ENCODE measurements at regions not wholly inside any gene's neighbourhood (a gene's known extent, or its start where the extent isn't known, plus 50 kb on each side); places are given as distances from the start of the nearest gene placed in this dataset.
A peak's percentile ranks its signal among the peaks of the same experiment; 100 is the strongest.

- no peak for DNase-seq
Observed at GRCh38 chrX:45765281-45765680, 564.6 kb upstream of the DIPK2B start.

GRCh38 chrX:45762699-45763647, 562.3 kb upstream of the DIPK2B start:
- DNase-seq: no peak

- no peak for DNase-seq
Observed at GRCh38 chrX:45761920-45762319, 561.2 kb upstream of the DIPK2B start.

DNA sequence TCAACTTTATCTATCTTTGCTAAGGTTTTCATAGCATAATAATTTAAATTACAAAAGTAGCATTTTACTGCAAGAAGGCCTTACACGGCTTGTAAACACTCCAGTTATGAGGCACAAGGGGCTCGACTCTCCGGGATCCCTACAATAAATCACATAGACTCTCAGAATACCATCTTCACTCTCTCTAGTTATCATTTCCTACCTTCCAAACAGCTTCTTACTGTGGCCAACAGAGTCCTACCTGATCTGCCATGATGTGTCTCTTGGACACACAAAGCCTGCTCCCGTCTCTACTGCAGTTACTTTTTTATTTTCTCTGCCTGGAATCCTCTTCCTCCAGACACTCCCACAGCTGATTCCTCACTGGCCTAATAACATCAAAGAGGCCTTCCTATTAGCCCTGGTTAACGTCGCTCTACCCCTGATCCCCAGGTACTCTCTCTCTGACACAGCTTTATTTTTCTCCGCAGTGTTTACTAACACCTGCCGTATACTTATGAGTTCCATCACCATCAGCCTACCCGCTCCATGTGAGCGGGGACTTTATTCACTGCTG, 559.6 kb upstream of the DIPK2B start:
- DNase-seq: no peak

GRCh38 chrX:45758738-45759397, 558.2 kb upstream of the DIPK2B start:
- no peak for DNase-seq

DNA sequence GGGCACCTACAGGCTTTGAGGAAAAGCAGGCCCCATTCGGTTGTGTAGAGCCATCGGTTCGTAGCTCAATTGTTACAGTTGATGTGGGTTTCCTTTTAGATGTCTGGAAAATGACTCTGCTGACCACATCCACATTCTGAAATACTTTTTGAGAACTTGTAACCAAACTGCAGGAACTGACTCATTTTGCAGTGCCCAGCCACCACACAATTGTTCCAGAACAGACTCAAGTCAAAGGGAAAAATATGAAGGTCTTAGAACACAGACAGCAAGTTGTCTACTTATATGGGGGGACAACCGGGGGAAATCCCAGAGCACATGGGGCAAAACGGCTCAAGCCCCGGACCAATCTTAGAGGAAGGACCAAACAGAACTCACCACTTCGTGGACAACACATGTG, 557.6 kb upstream of the DIPK2B start:
- DNase-seq: no peak

GRCh38 chrX:45757272-45757671, 556.6 kb upstream of the DIPK2B start:
- no peak for DNase-seq

DNA sequence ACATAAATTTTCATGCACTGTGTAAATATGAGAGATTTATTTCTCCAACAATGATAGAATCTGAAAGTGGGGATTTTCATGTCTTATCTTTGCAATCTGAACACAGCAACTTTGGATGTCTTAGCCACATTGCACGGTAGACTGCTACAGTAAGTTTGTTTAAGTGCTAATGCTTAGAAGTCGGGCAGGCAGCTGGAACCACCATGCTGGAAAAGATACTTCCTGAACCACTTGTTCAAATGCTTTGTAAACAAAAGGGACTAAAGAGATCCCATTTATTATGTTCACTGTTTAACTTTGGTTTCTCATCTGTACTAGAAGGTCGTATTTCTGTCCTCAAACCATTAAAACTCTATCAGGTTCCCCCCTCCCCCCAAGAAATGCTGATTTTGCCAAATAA, 555.9 kb upstream of the DIPK2B start:
- peak; percentile 70 for DNase-seq

GRCh38 chrX:45755703-45756102, 555.0 kb upstream of the DIPK2B start:
- no peak for DNase-seq

- no peak for DNase-seq
Observed at GRCh38 chrX:45751156-45751555, 550.5 kb upstream of the DIPK2B start.

DNA sequence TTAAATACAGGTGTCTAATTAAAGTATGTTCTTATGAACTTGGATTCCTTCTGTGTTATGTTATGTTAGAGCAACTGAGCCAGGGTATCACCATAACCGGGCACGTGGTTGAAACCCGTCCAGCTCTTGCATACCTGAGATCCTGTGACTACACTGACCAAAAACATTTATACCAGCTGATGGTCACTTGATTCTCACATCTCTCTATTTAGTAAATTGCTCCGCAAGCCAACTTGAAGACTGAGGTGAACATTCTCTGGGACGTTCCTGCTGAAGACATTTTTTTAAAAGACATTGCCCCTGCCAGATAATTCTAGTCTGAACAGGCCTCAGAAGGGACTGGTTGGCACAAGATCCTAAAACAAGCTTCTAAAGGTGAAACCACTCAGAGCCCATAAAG, 550.0 kb upstream of the DIPK2B start:
- DNase-seq: no peak

DNA sequence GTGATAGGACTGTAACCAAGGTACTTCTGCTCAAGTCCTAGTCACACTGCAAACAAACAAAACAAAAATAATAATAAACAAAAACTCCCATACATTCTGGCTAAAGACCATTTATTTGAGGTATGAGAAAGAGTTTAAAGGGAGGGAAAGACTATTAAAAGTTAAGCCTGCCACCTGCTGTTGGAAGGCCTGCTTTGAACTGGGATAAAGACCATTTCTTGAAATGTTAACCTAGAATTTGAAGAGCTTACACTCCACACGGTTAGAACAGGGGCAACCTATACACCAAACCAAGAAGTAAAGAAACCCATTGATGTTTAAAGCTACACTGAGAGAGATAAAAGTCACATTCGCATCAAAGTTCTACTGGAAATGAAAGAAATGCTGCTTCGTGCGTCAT, 548.7 kb upstream of the DIPK2B start:
- no peak for DNase-seq

DNA sequence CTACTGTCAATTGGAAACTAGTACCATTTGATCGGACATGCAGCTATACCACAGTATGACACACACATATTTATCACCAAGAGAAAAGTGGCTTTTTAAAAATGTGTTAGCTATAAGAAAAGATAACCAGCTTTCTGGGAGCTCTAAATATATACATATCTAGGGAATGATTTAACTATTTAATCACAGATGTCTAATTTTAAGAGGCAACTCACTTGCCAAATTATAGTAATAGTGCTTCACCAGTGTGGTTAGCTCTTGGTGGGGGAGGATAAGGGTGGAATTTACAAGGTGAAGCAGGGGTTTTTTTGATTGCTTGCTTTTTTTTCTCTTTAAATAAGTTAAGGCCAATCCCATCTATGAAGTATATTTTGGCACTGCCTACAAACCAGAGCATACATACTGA, 547.7 kb upstream of the DIPK2B start:
- no peak for DNase-seq

- DNase-seq: no peak
Observed at GRCh38 chrX:45747905-45748304, 547.2 kb upstream of the DIPK2B start.

DNA sequence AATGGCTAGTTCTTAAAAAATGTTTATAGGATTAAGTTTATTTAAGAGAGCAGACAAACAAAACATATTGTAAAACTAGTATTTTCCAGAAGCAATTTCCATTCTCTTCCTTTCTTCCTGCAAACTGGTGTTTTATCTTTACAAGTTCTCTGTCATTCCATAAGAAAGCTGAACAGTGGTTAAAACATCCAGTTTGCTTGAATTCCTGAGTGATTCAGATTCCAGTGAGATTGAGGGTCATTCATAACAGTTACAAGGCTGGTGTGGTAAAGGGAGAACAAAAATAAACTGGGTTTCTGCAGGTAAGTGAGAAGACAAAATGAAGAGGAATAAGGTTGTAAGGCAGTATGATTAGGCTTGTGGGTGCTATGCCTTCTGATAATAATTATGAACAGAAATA, 544.8 kb upstream of the DIPK2B start:
- DNase-seq: no peak

DNA sequence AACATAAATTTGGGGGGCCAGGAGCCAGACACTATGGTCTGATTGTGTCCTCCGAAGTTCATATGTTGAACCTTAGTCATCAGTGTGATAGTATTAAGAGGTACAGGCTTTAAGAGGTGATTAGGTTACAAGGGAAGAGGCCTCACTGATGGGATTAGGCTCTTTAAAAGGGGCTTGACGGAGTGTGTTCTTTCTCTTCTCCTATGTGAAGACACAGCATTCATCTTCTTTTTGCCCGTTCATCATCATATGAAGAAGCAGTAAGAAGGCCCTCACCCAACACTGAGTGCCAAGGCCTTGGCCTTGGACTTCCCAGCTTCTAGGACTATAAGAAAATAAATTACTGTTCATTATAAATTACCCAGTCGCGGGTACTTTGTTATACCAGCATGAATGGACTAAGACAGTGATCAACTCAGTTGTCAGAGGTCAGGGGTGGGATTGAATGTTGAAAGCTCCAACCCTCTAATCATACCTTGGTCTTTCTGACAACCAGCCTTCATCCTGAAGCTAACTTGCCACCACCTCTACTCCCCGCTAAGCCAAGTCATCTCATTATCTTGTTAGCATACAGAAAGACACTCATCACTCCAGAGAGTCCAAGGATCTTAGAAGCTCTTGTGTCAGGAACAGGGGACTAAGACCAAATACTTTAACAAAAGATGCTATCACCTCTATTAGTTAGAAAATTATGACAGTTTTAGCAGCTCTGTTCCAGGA, 543.4 kb upstream of the DIPK2B start:
- DNase-seq: no peak

- DNase-seq: no peak
Observed at GRCh38 chrX:45743081-45743533, 542.4 kb upstream of the DIPK2B start.

DNA sequence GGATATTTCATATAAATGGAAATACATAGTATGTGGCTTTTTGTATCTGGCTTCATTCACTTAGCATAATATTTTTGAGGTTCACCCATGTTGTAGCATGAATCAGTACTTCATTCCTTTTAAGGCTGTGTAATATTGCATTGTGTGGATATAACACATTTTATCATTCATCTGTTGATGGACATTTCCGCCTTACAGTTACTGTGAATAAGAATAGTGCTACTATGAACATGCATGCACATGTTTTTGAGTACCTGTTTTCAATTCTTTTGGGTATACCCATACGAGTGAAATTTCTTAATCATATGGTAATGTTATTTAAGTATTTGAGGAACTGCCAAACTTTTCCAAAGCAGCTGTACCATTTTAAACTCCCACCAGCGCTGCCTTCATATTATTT, 539.6 kb upstream of the DIPK2B start:
- no peak for DNase-seq

DNA sequence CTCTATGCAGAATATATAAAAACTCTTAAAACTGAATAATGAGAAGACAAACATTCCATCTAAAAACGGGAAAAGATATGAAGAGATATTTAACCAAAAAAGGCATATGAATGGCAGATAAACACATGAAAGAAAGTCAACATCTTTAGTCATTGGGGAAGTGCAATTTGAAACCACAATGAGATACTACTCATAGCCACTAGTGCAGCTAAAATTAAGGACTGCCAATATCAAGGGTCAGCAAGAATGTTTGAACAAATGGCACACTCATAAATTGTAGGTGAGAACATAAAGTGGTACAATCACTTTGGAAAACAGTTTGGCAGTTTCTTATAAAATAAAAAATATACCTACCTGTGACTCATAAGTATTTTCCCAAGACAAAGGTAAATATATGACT, 534.9 kb upstream of the DIPK2B start:
- DNase-seq: peak; percentile 6

DNA sequence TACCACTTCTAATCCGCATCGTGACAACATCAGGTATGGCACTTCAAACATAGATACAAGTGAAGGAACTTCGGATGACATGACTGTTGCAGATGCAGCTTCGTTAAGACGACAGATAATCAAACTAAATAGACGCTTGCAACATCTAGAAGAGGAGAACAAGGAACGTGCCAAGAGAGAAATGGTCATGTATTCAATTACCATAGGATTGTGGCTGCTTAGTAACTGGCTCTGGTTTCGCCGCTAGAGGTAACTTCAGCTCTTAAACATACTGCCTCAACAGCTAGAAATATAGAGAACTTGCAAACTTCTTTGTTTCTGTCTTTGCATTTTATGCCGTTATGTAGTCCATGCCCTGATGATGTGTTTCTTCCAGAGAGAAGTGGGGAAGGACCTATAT, 530.8 kb upstream of the DIPK2B start:
- DNase-seq: no peak

GRCh38 chrX:45727761-45728160, 527.1 kb upstream of the DIPK2B start:
- no peak for DNase-seq

DNA sequence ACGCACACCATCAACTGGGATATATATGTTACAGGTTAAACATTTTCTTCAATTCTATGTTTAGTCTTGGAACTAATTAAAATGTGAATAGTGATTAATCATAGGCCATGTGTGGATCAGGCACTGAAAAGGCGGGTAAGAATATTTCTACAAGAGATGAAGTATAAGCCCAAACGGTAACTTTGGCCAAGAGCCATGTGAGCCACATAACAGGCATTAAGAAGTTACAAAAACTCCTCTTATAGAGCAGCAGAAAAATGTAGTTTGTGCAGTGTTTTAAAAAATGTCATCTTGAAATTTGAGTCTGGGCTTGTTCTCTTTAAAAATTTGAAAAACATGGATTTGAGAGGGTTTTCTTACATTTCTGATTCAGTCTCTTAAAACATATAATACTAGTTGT, 521.8 kb upstream of the DIPK2B start:
- DNase-seq: no peak

- no peak for DNase-seq
Observed at GRCh38 chrX:45719751-45720501, 519.2 kb upstream of the DIPK2B start.

All from NCI-H510A treated with DMSO at 0.1 percent for 48 hours (cell line).